Motor neuron (in vitro differentiated cells): ENCODE measurements at regions not wholly inside any gene's neighbourhood (a gene's known extent, or its start where the extent isn't known, plus 50 kb on each side); places are given as distances from the start of the nearest gene placed in this dataset.

Experiments used
- ATAC-seq, 8 experiments: fragments of 200-7000 bp; cut with Tn5 transposase; replicated peaks in 6 of 8; 2 replicates each; pipeline ENCODE4 v1.8.0; 2021; ENCODE audit warnings: mild to moderate bottlenecking in 8 of 8, moderate library complexity in 8 of 8
- H3K27ac ChIP-seq, 2 donors: fragments of 250-450 bp; sonication (Bioruptor Pico); 2 replicates each; pipeline ENCODE4 v1.9.0; 2021; ENCODE audit warnings: antibody characterized with exemption in 2 of 2, mild to moderate bottlenecking in 2 of 2, moderate library complexity in 1 of 2
- H3K4me1 ChIP-seq, 2 donors: fragments of 250-450 bp; sonication (Bioruptor Pico); replicated peaks in 1 of 2; 2 replicates each; pipeline ENCODE4 v1.6.1; 2021; ENCODE audit warnings: antibody characterized with exemption in 2 of 2, mild to moderate bottlenecking in 2 of 2, moderate library complexity in 1 of 2
- H3K4me3 ChIP-seq, 5 donors: fragments of 250-450 bp; sonication (Bioruptor Pico); 2 replicates each; pipeline ENCODE4 v1.9.0; 2021; ENCODE audit warnings: antibody characterized with exemption in 5 of 5, mild to moderate bottlenecking in 5 of 5, moderate library complexity in 4 of 5
- WGBS, 10 experiments: fragments of 450-650 bp; shearing (Covaris generic); methylation state at CpG; one replicate each; pipeline ENCODE4 v1.0.0; 2022; 5-methylcytosine and 5-hydroxymethylcytosine counted together
- in situ Hi-C, 9 experiments: fragments of 400-800 bp; cut with MboI; loops; one replicate each; pipeline ENCODE4 v1.15.0; 2021; ENCODE audit warnings: low sequenced_read_pairs in 9 of 9, low pct_unique_long_range_greater_than_20kb in 2 of 9; ENCODE audit not compliant: unreplicated experiment in 9 of 9

GRCh38 chr12:97745406-97746101, 282.9 kb downstream of the RMST start:
- no peak overlapping the region for H3K4me3 ChIP-seq
- no peak for ATAC-seq
- WGBS, 10 experiments, result 4 to 100% (median 91%) methylated on average over 1 to 4 of the region's 5 CpGs
- in situ Hi-C loops, result no loop called here
- H3K27ac ChIP-seq, result no peak overlapping the region
- H3K4me1 ChIP-seq, result no peaks in the 10 kb centered on the region

DNA sequence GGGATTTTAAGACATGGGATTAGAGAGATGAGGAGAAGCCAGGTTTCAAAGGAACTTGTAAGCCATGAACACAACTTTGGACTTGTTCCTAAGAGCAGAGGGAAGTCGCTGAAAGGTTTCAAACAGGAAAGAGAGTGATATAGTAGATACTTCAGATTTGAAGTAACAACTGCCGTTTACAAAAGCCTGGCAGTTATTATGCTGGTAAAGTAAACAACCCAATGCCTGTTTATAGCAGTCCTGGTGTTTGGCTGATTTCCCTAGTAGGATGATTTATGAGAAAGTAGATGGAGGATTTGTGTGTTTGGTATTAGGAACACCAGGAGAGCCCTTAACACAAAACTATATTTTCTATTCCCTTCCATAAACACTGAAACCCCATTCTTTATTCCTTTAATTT, 285.7 kb downstream of the RMST start:
- in situ Hi-C loops, result no loop called here
- no peak for ATAC-seq
- WGBS, 10 experiments, result 0 to 100% (median 20%) methylated on average over 1 to 2 of the region's 2 CpGs; no CpG with 5 or more reads in 3 of the 10 experiments
- no peak overlapping the region for H3K4me3 ChIP-seq
- no peaks in the 10 kb centered on the region for H3K4me1 ChIP-seq
- H3K27ac ChIP-seq, result no peak overlapping the region

GRCh38 chr12:97751704-97752103, 289.1 kb downstream of the RMST start:
- Histone ChIP-seq H3K4me3 (no peak overlapping the region), H3K4me1 (peaks cover 13 to 14% of the 10 kb centered on the region in 2 donors), H3K27ac (no peak overlapping the region)
- ATAC-seq, result no peak
- WGBS, 10 experiments, result 0 to 95% (median 67%) methylated on average over 1 to 3 of the region's 3 CpGs; no CpG with 5 or more reads in 2 of the 10 experiments
- in situ Hi-C loops, result no loop called here

DNA sequence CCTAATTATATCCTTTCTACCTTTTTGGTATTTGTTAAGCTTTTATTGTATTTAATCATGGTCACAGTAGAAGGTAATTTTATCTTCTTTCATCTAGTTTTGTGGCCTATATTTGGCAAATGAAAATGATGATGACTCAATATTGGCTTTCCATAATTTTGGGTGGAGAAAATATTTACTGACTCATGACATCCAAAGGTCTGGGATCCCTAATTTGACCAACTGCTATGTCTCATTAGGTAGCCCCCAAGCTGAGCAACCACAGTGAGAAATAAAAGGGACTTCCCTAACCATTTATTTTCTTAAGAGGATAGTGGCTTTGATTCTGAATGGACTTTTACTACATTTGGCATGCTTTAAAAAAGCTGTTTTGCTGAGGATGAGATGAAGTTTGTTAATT, 289.5 kb downstream of the RMST start:
- peaks cover 13 to 14% of the 10 kb centered on the region in 2 donors for H3K4me1 ChIP-seq
- H3K4me3 ChIP-seq, result no peak overlapping the region
- no peak for ATAC-seq
- in situ Hi-C loops, result no loop called here
- H3K27ac ChIP-seq, result no peak overlapping the region

DNA sequence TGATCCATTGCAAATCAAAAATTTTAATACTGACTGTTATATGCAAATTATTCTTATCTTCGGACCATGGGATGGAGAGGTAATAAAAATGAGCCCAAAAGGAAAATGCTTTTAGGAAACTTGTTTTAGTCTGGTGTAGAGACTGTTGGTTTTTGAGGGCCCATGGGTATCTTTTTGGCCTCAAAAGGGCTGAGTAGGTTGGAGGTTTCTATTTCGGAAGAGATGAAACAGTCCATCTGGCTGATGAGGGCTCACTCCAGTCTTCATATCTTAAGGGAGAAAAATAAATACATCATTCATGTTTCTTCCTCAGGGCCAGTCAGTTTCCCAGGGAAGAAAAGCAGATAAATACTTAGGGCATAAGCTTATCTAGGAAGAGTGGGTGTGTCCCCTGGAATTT, 290.7 kb downstream of the RMST start:
- no peak for ATAC-seq
- WGBS, 10 experiments, result 0 to 100% (median 92%) methylated on average over 1 to 2 of the region's 2 CpGs; no CpG with 5 or more reads in 2 of the 10 experiments

GRCh38 chr12:97754306-97754705, 291.7 kb downstream of the RMST start:
- peaks cover 13 to 16% of the 10 kb centered on the region in 2 donors for H3K4me1 ChIP-seq
- no peak overlapping the region for H3K4me3 ChIP-seq
- in situ Hi-C loops, result no loop called here
- WGBS, 10 experiments, result 0 to 95% (median 80%) methylated on average over 1 to 3 of the region's 3 CpGs; no CpG with 5 or more reads in 1 of the 10 experiments
- ATAC-seq, result no peak
- H3K27ac ChIP-seq, result no peak overlapping the region

More for the DNA sequence above, 290.7 kb downstream of the RMST start:
- Histone ChIP-seq H3K27ac (no peak overlapping the region), H3K4me3 (no peak overlapping the region), H3K4me1 (peaks cover 13 to 16% of the 10 kb centered on the region in 2 donors)
- in situ Hi-C loops, result no loop called here

GRCh38 chr12:97756066-97756666, 293.6 kb downstream of the RMST start:
- peak in 3 of 8 experiments; percentile 30 to 52 (median 39) for ATAC-seq
- in situ Hi-C loops, result no loop called here
- WGBS, 10 experiments, result 0 to 90% (median 43%) methylated on average over 2 to 10 of the region's 10 CpGs; no CpG with 5 or more reads in 1 of the 10 experiments

DNA sequence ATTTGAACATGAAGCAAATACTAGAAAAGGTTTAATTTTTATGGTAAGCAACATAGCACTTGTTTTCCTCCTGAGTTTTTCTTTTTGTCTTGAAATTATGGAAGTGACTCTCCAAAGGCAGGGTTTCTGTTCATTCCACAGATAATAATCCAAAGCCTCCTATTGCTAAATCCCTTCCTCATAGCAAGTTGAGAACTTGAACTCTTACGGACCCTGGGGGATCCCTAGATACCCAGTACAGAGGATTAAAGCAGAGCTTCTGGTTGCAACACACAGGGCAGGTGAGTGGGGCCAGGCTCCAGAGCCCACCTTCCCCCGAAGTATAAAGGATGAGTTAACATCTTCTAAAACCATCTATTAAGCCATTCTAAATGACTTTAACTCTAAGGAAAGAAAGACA, 294.1 kb downstream of the RMST start:
- ATAC-seq, result no peak
- in situ Hi-C loops, result no loop called here
- H3K27ac ChIP-seq, result no peak overlapping the region
- no peak overlapping the region for H3K4me3 ChIP-seq
- WGBS, 10 experiments, result 0 to 100% (median 50%) methylated on average over 1 to 2 of the region's 2 CpGs; no CpG with 5 or more reads in 3 of the 10 experiments
- peaks cover 13 to 16% of the 10 kb centered on the region in 2 donors for H3K4me1 ChIP-seq

More at GRCh38 chr12:97756066-97756666, 293.6 kb downstream of the RMST start:
- Histone ChIP-seq H3K27ac (no peak overlapping the region), H3K4me3 (no peak overlapping the region), H3K4me1 (peaks cover 13 to 16% of the 10 kb centered on the region in 2 donors)

- no peak for ATAC-seq
- in situ Hi-C loops, result no loop called here
- H3K4me1 ChIP-seq, result peaks cover 13 to 16% of the 10 kb centered on the region in 2 donors
- WGBS, 10 experiments, result 0 to 100% (median 60%) methylated on average over 1 to 6 of the region's 6 CpGs
- no peak overlapping the region for H3K27ac ChIP-seq
- H3K4me3 ChIP-seq, result no peak overlapping the region
Observed at GRCh38 chr12:97757481-97758193, 295.0 kb downstream of the RMST start.

DNA sequence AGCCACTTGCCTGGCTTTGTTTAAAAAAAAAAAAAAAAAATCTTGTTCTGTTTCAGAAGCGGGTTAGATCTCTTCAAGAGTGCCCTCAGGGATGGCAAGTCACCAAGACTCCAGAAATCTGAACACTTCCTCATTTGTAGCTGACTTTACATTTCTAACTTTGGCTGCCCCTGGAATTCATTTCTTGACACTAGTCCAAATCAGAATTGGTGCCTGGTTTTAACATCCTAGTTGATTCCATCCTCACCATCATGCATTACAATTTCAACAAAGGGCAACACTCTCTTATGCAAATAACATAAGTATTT, 295.5 kb downstream of the RMST start:
- Histone ChIP-seq H3K27ac (no peak overlapping the region), H3K4me3 (no peak overlapping the region), H3K4me1 (peaks cover 13 to 16% of the 10 kb centered on the region in 2 donors)
- in situ Hi-C loops, result no loop called here
- no peak for ATAC-seq
- WGBS, 10 experiments, result 0 to 100% (median 100%) methylated on average over 1 of the region's 1 CpG; no CpG with 5 or more reads in 4 of the 10 experiments

DNA sequence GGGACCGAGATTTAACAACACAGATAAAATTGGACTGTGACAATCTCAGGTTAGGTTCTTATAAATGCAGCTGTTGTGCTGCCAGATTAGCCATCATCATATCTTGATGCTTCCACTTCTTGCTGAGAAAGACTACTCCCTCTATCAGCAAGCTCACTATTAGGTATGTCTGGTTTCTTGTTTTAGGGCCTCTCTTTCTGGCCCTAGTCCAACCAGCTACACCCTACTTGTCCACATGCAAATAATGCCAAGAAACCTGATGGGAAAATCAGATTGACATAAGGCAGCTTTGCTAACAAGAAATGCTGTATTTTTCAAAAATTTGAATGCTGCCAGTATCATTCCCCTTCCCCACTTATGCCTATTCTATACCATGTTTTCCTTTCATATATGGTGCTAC, 296.0 kb downstream of the RMST start:
- WGBS, 10 experiments, result 0 to 100% (median 93%) methylated on average over 1 of the region's 1 CpG; no CpG with 5 or more reads in 2 of the 10 experiments
- no peak overlapping the region for H3K4me3 ChIP-seq
- ATAC-seq, result no peak
- H3K4me1 ChIP-seq, result peaks cover 13 to 16% of the 10 kb centered on the region in 2 donors
- no peak overlapping the region for H3K27ac ChIP-seq
- in situ Hi-C loops, result no loop called here

GRCh38 chr12:97760601-97761000, 298.0 kb downstream of the RMST start:
- H3K4me3 ChIP-seq, result no peak overlapping the region
- no peak overlapping the region for H3K27ac ChIP-seq
- WGBS, 10 experiments, result 20 to 100% (median 90%) methylated on average over 1 to 3 of the region's 3 CpGs; no CpG with 5 or more reads in 1 of the 10 experiments
- ATAC-seq, result no peak
- H3K4me1 ChIP-seq, result peaks cover 8 to 9% of the 10 kb centered on the region in 2 donors
- in situ Hi-C loops, result no loop called here

- WGBS, 10 experiments, result 0 to 97% (median 83%) methylated on average over 2 to 6 of the region's 6 CpGs; no CpG with 5 or more reads in 2 of the 10 experiments
- in situ Hi-C loops, result no loop called here
- Histone ChIP-seq H3K4me3 (no peak overlapping the region), H3K4me1 (no peaks in the 10 kb centered on the region), H3K27ac (no peak overlapping the region)
- ATAC-seq, result no peak
Observed at GRCh38 chr12:97763113-97763512, 300.5 kb downstream of the RMST start.
